IMR-90 (cell line): ENCODE measurements at regions not wholly inside any gene's neighbourhood (a gene's known extent, or its start where the extent isn't known, plus 50 kb on each side); places are given as distances from the start of the nearest gene placed in this dataset.
A peak's percentile ranks its signal among the peaks of the same experiment; 100 is the strongest.

Source experiments
- ATAC-seq: fragments of 200-7000 bp; cut with Tn5 transposase; 2 replicates; pipeline ENCODE4 v1.9.1; 2020; ENCODE audit warnings: low read depth, mild to moderate bottlenecking, moderate library complexity
- BruUV-seq: library from RNA; stranded (reverse); fragments of 400-500 nt; replicated peaks from 2 replicates; lab custom pipeline; 2021; lab: Mats Ljungman, UMichigan
- CTCF ChIA-PET: fragments of 300-600 bp; formaldehyde crosslinking; extraction: SDS; loops from one replicate; lab custom pipeline; 2021; ENCODE audit warnings: antibody characterized with exemption; lab: Yijun Ruan, JAX
- POLR2A ChIA-PET: fragments of 300-600 bp; sonication (Branson Sonifier 250); formaldehyde crosslinking; loops from one replicate; lab custom pipeline; 2022; ENCODE audit warnings: antibody characterized with exemption; ENCODE audit not compliant: unreplicated experiment; lab: Charles Lee
- DNase-seq: peaks from one replicate; pipeline ENCODE4 v3.0.0; 2013
- H2AFZ ChIP-seq: replicated peaks from 2 replicates; pipeline ENCODE3; 2013; ENCODE audit warnings: low read length, mild to moderate bottlenecking; ENCODE audit not compliant: poor library complexity
- H2AK5ac ChIP-seq: 2 replicates; pipeline ENCODE4 v1.6.1; 2013; ENCODE audit warnings: low read depth, low read length, inconsistent platforms
- H2AK9ac ChIP-seq: replicated peaks from 2 replicates; pipeline ENCODE3; 2013; ENCODE audit warnings: mild to moderate bottlenecking, low read depth, low read length, moderate library complexity; ENCODE audit not compliant: poor library complexity
- H2BK120ac ChIP-seq: 2 replicates; pipeline ENCODE4 v1.6.1; 2013; ENCODE audit warnings: low read depth, low read length, inconsistent platforms
- H2BK15ac ChIP-seq: 3 replicates; pipeline ENCODE4 v1.6.1; 2013; ENCODE audit warnings: low read depth, low read length, inconsistent platforms
- H2BK20ac ChIP-seq: 2 replicates; pipeline ENCODE4 v1.6.1; 2013; ENCODE audit warnings: low read depth, mild to moderate bottlenecking, inconsistent platforms, low read length, moderate library complexity
- H2BK5ac ChIP-seq: 2 replicates; pipeline ENCODE4 v1.6.1; 2013; ENCODE audit warnings: mild to moderate bottlenecking, low read depth, low read length, inconsistent platforms; ENCODE audit not compliant: poor library complexity, severe bottlenecking
- H3K14ac ChIP-seq: replicated peaks from 2 replicates; pipeline ENCODE4 v1.6.1; 2013; ENCODE audit warnings: low read depth, low read length, inconsistent platforms
- H3K18ac ChIP-seq: 2 replicates; pipeline ENCODE4 v1.6.1; 2013; ENCODE audit warnings: low read depth, low read length, control low read depth
- H3K23ac ChIP-seq: 2 replicates; pipeline ENCODE4 v1.6.1; 2013; ENCODE audit warnings: low read depth, low read length, inconsistent platforms
- H3K27ac ChIP-seq: 2 replicates; pipeline ENCODE4 v1.5.1; 2013; ENCODE audit warnings: mild to moderate bottlenecking, control low read depth, low read length; ENCODE audit not compliant: insufficient read depth
- H3K27me3 ChIP-seq: 2 replicates; pipeline ENCODE4 v1.6.1; 2013; ENCODE audit warnings: low read length; ENCODE audit not compliant: control insufficient read depth, insufficient read depth
- H3K36me3 ChIP-seq: 2 replicates; pipeline ENCODE4 v1.6.1; 2013; ENCODE audit warnings: low read length, mixed read lengths; ENCODE audit not compliant: control insufficient read depth, insufficient read depth
- H3K4ac ChIP-seq: 2 replicates; pipeline ENCODE4 v1.6.1; 2013; ENCODE audit warnings: low read depth, low read length, inconsistent platforms
- H3K4me1 ChIP-seq: 2 replicates; pipeline ENCODE4 v1.6.1; 2013; ENCODE audit warnings: low read length, mixed read lengths; ENCODE audit not compliant: control insufficient read depth, insufficient read depth
- H3K4me2 ChIP-seq: 2 replicates; pipeline ENCODE4 v1.6.1; 2013; ENCODE audit warnings: low read depth, mild to moderate bottlenecking, control low read depth, low read length, moderate library complexity
- H3K4me3 ChIP-seq: 2 replicates; pipeline ENCODE4 v1.5.1; 2013; ENCODE audit warnings: low read depth, mild to moderate bottlenecking, control low read depth, low read length, moderate library complexity; ENCODE audit not compliant: insufficient read depth
- H3K56ac ChIP-seq: 2 replicates; pipeline ENCODE4 v1.6.1; 2013; ENCODE audit warnings: low read length, inconsistent platforms; ENCODE audit not compliant: insufficient read depth; ENCODE audit errors: extremely low read depth
- H3K79me1 ChIP-seq, 2 experiments: 2 replicates each; pipeline ENCODE4 v1.6.1; 2013; ENCODE audit warnings: low read length in 2 of 2, inconsistent platforms in 1 of 2, low read depth in 1 of 2
- H3K9ac ChIP-seq: 2 replicates; pipeline ENCODE4 v1.6.1; 2013; ENCODE audit warnings: low read depth, low read length, control low read depth
- H3K9me1 ChIP-seq: 2 replicates; pipeline ENCODE4 v1.6.1; 2013; ENCODE audit warnings: low read length, inconsistent platforms; ENCODE audit not compliant: insufficient read depth
- H3K9me3 ChIP-seq: 2 replicates; pipeline ENCODE4 v1.6.1; 2013; ENCODE audit warnings: low read length; ENCODE audit not compliant: control insufficient read depth, insufficient read depth
- H4K20me1 ChIP-seq: 2 replicates; pipeline ENCODE4 v1.6.1; 2013; ENCODE audit warnings: low read length, inconsistent platforms; ENCODE audit not compliant: insufficient read depth
- H4K5ac ChIP-seq: 2 replicates; pipeline ENCODE4 v1.6.1; 2013; ENCODE audit warnings: mild to moderate bottlenecking, low read depth, low read length, control low read depth
- H4K8ac ChIP-seq, 2 experiments: 2 replicates each; pipeline ENCODE4 v1.6.1; 2013; ENCODE audit warnings: low read depth in 2 of 2, low read length in 2 of 2, control low read depth in 1 of 2, inconsistent platforms in 1 of 2
- H4K91ac ChIP-seq: 2 replicates; pipeline ENCODE4 v1.6.1; 2013; ENCODE audit warnings: low read depth, low read length, inconsistent platforms; ENCODE audit not compliant: insufficient read depth
- CTCF ChIP-seq: conservative IDR thresholded peaks from 2 replicates; pipeline ENCODE4 v1.5.1; 2012; ENCODE audit warnings: mild to moderate bottlenecking, low read depth, low read length, improper control_type of control experiment
- SMC3 ChIP-seq: fragments of 150-350 bp; IDR thresholded peaks from 2 replicates; pipeline ENCODE4 v1.6.1; 2016; ENCODE audit warnings: low read depth, mild to moderate bottlenecking, antibody characterized with exemption, low read length, moderate library complexity
- WGBS, 2 experiments: methylation state at CpG; one replicate each; pipeline versions ENCODE4 v1.1.5 to v1.1.7; 2013; ENCODE audit warnings: missing lambda C conversion rate in 2 of 2; ENCODE audit not compliant: insufficient read length in 1 of 2; ENCODE audit errors: extremely low coverage in 2 of 2; 5-methylcytosine and 5-hydroxymethylcytosine counted together
- dilution Hi-C: fragments of 300-500 bp; cut with HindIII; formaldehyde crosslinking; loops from one replicate; pipeline ENCODE4 v1.14.3; 2018; ENCODE audit warnings: low sequenced_read_pairs; ENCODE audit not compliant: unreplicated experiment
- in situ Hi-C: fragments of 300-500 bp; cut with MboI; formaldehyde crosslinking; loops from 3 replicates; pipeline ENCODE4 v1.14.3; 2019; ENCODE audit warnings: low sequenced_read_pairs, inconsistent platforms, mixed read lengths
- intact Hi-C: fragments of 100-400 bp; cut with micrococcal nuclease; formaldehyde crosslinking; loops from 2 replicates; pipeline ENCODE4 v1.10.0; 2022

- Histone ChIP-seq H3K4ac (peak overlapping the region; percentile 37), H3K18ac (peak overlapping the region; percentile 64; the same call in 1 of the 2 replicates), H2AK9ac (no peak overlapping the region), H3K56ac (no peak overlapping the region), H3K36me3 (no peaks in the 10 kb centered on the region), H2BK5ac (no peak overlapping the region), H3K14ac (peak overlapping the region; percentile 49), H2BK120ac (peak overlapping the region; percentile 74), H3K4me2 (peak overlapping the region; percentile 38; the same call in 1 of the 2 replicates), H3K9me1 (peaks cover 5% of the 10 kb centered on the region), H3K23ac (no peak overlapping the region), H2BK20ac (peak overlapping the region; percentile 86), H3K79me1 (no peaks in the 10 kb centered on the region), H4K8ac (peak overlapping the region in 1 of 2 experiments; percentile 34; a peak in 1 of 4 replicates), H3K4me1 (peaks cover 6% of the 10 kb centered on the region), H3K9me3 (no peaks in the 10 kb centered on the region), H2BK15ac (peak overlapping the region; percentile 22; the same call in 1 of the 3 replicates), H4K20me1 (no peaks in the 10 kb centered on the region), H3K27ac (no peak overlapping the region), H3K4me3 (no peak overlapping the region), H4K5ac (peak overlapping the region; percentile 53; the same call in 1 of the 2 replicates), H3K27me3 (no peaks in the 10 kb centered on the region), H3K9ac (no peak overlapping the region), H4K91ac (0 out of 2 replicates have a peak overlapping the region, but pooled peaks have one; percentile 11), H2AK5ac (0 out of 2 replicates have a peak overlapping the region, but pooled peaks have one; percentile 17), H2AFZ (no peak overlapping the region)
- no peak for TF ChIP-seq SMC3
- TF ChIP-seq CTCF, result no peak
- CTCF ChIA-PET, result no interaction called here
- BruUV-seq, result no TSS peak
- ATAC-seq (peak; percentile 79), DNase-seq (peak; percentile 60)
- in situ Hi-C loops (no loop called here), intact Hi-C loops (no loop called here), dilution Hi-C loops (no loop called here)
- POLR2A ChIA-PET, result no interaction called here
- WGBS, 2 experiments, result 100% methylated on average over 1 of the region's 4 CpGs; no CpG with 5 or more reads in 1 of the 2 experiments
Observed at GRCh38 chr5:110968246-110969005, 103.1 kb upstream of the TSLP start.
